ENCODE measurements at regions not wholly inside any gene's neighbourhood (a gene's known extent, or its start where the extent isn't known, plus 50 kb on each side); places are given as distances from the start of the nearest gene placed in this dataset.

DNA sequence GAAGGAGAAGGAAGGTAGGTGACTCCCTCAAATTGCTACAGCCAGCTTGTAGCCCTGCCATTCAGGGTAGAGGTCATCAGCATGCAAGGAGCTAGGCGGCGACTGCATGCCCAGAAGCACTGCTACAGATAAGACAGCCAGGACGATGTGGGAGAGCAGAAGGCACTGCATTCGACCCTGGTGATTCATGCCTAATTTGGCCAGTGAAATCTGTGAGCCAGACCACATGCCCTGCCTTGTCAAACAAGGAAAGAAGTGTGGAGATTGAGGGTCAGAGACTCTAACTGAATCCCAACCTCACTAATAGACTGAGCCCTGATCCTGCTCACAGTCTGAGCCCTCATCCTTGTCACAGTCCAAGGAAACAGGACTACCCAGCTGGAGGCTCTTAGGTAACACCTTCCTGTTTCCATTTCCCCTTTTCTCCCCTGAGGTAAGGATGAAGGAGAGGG is 86.6 kb downstream of the LINGO1 start (continued):
- TF ChIP-seq PKNOX1 (IDR thresholded peaks at IDR 0.05) (0 out of 2 replicates have a peak, but pooled peaks have one; percentile 15), ZNF174 (CRISPR knock-in tag; IDR thresholded peaks at IDR 0.05) (no peak), ZNF589 (CRISPR knock-in tag; IDR thresholded peaks at IDR 0.05; ENCODE audit: low read depth) (no peak), NFIX (CRISPR knock-in tag; IDR thresholded peaks at IDR 0.05; ENCODE audit: low read depth) (no peak), ZEB2 (IDR thresholded peaks at IDR 0.05) (no peak), POLR2AphosphoS5 (IDR thresholded peaks at IDR 0.05; ENCODE audit: control insufficient read depth, insufficient read depth, low read depth, low read length) (0 out of 2 replicates have a peak, but pooled peaks have one; percentile 30), ZNF12 (CRISPR knock-in tag; IDR thresholded peaks at IDR 0.05) (no peak), ZNF324 (CRISPR knock-in tag; IDR thresholded peaks at IDR 0.05) (no peak), RAD51 (IDR thresholded peaks at IDR 0.05; ENCODE audit: borderline replicate concordance, low read depth) (no peak), CXXC5 (CRISPR knock-in tag; IDR thresholded peaks at IDR 0.05) (no peak), ZNF24 (IDR thresholded peaks at IDR 0.05) (0 out of 2 replicates have a peak, but pooled peaks have one; percentile 14), RAD21 (CRISPR knock-in tag; conservative IDR thresholded peaks at IDR 0.05 in 1 of 2, IDR thresholded peaks at IDR 0.05 in 1 of 2) (no peak), ZBTB5 (IDR thresholded peaks at IDR 0.05) (no peak), HDAC2 (IDR thresholded peaks at IDR 0.05) (0 out of 2 replicates have a peak, but pooled peaks have one; percentile 57), JUN (IDR thresholded peaks at IDR 0.05; ENCODE audit: borderline replicate concordance, low read depth, low read length) (peak; percentile 42; the same call in 1 of the 2 replicates), JUN (CRISPR knock-in tag; IDR thresholded peaks at IDR 0.05; ENCODE audit: borderline replicate concordance) (no peak), ATF1 (CRISPR knock-in tag; IDR thresholded peaks at IDR 0.05) (no peak), ATF1 (tag; IDR thresholded peaks at IDR 0.05) (no peak), ZNF780A (CRISPR knock-in tag; IDR thresholded peaks at IDR 0.05) (no peak), PHTF2 (CRISPR knock-in tag; IDR thresholded peaks at IDR 0.05) (no peak)
- TF ChIP-seq, protein P1, sequence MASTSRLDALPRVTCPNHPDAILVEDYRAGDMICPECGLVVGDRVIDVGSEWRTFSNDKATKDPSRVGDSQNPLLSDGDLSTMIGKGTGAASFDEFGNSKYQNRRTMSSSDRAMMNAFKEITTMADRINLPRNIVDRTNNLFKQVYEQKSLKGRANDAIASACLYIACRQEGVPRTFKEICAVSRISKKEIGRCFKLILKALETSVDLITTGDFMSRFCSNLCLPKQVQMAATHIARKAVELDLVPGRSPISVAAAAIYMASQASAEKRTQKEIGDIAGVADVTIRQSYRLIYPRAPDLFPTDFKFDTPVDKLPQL (IDR thresholded peaks at IDR 0.05; ENCODE audit: extremely low read depth, insufficient read length) = no peak
- TF ChIP-seq, protein P2, sequence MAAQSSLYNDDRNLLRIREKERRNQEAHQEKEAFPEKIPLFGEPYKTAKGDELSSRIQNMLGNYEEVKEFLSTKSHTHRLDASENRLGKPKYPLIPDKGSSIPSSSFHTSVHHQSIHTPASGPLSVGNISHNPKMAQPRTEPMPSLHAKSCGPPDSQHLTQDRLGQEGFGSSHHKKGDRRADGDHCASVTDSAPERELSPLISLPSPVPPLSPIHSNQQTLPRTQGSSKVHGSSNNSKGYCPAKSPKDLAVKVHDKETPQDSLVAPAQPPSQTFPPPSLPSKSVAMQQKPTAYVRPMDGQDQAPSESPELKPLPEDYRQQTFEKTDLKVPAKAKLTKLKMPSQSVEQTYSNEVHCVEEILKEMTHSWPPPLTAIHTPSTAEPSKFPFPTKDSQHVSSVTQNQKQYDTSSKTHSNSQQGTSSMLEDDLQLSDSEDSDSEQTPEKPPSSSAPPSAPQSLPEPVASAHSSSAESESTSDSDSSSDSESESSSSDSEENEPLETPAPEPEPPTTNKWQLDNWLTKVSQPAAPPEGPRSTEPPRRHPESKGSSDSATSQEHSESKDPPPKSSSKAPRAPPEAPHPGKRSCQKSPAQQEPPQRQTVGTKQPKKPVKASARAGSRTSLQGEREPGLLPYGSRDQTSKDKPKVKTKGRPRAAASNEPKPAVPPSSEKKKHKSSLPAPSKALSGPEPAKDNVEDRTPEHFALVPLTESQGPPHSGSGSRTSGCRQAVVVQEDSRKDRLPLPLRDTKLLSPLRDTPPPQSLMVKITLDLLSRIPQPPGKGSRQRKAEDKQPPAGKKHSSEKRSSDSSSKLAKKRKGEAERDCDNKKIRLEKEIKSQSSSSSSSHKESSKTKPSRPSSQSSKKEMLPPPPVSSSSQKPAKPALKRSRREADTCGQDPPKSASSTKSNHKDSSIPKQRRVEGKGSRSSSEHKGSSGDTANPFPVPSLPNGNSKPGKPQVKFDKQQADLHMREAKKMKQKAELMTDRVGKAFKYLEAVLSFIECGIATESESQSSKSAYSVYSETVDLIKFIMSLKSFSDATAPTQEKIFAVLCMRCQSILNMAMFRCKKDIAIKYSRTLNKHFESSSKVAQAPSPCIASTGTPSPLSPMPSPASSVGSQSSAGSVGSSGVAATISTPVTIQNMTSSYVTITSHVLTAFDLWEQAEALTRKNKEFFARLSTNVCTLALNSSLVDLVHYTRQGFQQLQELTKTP (IDR thresholded peaks at IDR 0.05; ENCODE audit: low read depth in 1 of 2, partially characterized antibody in 2 of 2) = no peak
- TF ChIP-seq, protein P3, sequence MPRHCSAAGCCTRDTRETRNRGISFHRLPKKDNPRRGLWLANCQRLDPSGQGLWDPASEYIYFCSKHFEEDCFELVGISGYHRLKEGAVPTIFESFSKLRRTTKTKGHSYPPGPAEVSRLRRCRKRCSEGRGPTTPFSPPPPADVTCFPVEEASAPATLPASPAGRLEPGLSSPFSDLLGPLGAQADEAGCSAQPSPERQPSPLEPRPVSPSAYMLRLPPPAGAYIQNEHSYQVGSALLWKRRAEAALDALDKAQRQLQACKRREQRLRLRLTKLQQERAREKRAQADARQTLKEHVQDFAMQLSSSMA (CRISPR knock-in tag; IDR thresholded peaks at IDR 0.05) = no peak

Data from K562 (cell line).